ENCODE measurements at regions not wholly inside any gene's neighbourhood (a gene's known extent, or its start where the extent isn't known, plus 50 kb on each side); places are given as distances from the start of the nearest gene placed in this dataset.

DNA sequence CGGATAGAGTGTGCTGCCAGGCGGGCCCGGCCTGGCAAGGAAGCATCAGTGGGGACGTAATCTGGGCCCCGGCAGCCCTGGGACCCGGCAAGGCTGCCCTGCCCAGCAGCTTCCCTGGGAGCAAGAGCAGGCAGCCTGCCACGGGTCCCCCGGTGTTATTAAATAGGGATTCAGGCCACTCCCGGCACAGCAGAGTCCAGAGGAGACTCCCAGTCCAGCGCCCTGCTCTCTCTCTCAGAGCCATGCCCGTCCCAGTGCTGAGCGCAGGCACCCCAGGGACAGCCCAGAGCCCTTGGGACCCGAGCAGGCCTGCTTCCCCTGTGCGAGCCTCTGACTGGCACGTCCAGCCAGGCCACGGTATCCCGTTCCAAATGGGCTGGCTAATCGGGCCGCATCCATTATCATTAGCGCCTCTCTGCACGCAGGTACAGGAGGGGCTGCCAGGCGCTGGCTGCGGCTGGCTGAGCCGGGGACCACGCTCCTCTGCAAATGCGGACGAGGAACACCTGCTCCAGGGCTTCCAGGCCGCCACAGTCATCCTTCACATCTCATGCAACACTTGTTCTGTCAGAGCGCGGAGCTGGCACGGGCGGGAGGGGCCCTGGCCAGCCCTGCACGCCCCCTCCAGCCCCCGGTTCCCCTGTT lies 344.2 kb upstream of the MKI67 start:
- H3K9me3 ChIP-seq (ENCODE audit: control insufficient read depth, insufficient read depth, low read length): peaks cover 91% of the 10 kb centered on the region
- CTCF ChIA-PET: no interaction called here
- no peak overlapping the region for H3K4me3 ChIP-seq (ENCODE audit: low read depth, low read length)
- H3K27me3 ChIP-seq (ENCODE audit: control insufficient read depth, insufficient read depth, low read length): no peaks in the 10 kb centered on the region
- TF ChIP-seq, protein P1, sequence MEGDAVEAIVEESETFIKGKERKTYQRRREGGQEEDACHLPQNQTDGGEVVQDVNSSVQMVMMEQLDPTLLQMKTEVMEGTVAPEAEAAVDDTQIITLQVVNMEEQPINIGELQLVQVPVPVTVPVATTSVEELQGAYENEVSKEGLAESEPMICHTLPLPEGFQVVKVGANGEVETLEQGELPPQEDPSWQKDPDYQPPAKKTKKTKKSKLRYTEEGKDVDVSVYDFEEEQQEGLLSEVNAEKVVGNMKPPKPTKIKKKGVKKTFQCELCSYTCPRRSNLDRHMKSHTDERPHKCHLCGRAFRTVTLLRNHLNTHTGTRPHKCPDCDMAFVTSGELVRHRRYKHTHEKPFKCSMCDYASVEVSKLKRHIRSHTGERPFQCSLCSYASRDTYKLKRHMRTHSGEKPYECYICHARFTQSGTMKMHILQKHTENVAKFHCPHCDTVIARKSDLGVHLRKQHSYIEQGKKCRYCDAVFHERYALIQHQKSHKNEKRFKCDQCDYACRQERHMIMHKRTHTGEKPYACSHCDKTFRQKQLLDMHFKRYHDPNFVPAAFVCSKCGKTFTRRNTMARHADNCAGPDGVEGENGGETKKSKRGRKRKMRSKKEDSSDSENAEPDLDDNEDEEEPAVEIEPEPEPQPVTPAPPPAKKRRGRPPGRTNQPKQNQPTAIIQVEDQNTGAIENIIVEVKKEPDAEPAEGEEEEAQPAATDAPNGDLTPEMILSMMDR (IDR thresholded peaks at IDR 0.05; ENCODE audit: low read depth, low read length): no peak
- POLR2A ChIA-PET: no interaction called here
- no peak overlapping the region for H3K27ac ChIP-seq (ENCODE audit: low read depth, low read length)
- DNase-seq (ENCODE audit: low read depth, low spot score): no peak

DNA sequence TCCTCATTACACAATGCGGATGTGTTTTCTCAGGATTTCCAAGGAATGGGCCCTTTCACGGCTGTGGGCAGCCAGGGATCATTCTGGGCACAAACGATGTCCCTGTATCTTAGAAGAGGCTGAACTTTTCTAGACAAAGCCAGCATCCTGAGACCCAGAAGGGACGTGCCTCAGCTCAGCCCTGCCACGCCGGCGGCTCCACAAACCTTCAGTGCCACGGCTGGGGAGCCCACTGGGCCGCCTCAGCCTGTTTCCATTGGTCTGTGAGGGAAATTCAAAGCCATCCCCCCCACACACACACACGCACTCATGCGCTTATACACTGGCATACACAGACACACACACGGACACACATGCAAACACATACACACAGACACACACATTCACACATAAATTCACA lies 344.9 kb upstream of the MKI67 start:
- no peak for DNase-seq (ENCODE audit: low read depth, low spot score)
- POLR2A ChIA-PET: no interaction called here
- TF ChIP-seq, protein P1 (IDR thresholded peaks at IDR 0.05; ENCODE audit: low read depth, low read length): no peak
- CTCF ChIA-PET: no interaction called here
- Histone ChIP-seq H3K4me3 (ENCODE audit: low read depth, low read length) (no peak overlapping the region), H3K27me3 (ENCODE audit: control insufficient read depth, insufficient read depth, low read length) (no peaks in the 10 kb centered on the region), H3K27ac (ENCODE audit: low read depth, low read length) (no peak overlapping the region), H3K9me3 (ENCODE audit: control insufficient read depth, insufficient read depth, low read length) (peaks cover 92% of the 10 kb centered on the region)

DNA sequence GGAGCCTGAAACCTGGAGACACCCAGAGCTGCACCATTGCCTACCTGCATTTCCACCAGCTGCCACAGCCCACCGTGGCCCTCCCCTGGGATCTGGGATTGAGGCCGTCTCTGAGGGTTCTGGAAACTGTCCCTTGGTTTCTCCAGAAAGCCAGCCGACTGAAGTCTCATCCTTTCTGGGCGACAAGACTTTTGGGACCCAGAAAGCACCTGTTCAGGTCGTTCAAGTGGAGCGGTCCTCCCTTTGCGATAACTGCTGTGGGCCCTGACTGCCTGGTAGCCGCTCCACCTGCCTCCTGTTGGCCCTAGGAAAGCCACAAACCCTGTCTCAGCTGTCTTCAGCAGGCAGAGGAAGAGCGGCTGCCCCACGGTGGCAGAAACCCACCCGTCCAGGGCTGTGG lies 346.0 kb upstream of the MKI67 start:
- Histone ChIP-seq H3K27ac (ENCODE audit: low read depth, low read length) (no peak overlapping the region), H3K9me3 (ENCODE audit: control insufficient read depth, insufficient read depth, low read length) (peaks cover 86% of the 10 kb centered on the region), H3K4me3 (ENCODE audit: low read depth, low read length) (no peak overlapping the region), H3K27me3 (ENCODE audit: control insufficient read depth, insufficient read depth, low read length) (no peaks in the 10 kb centered on the region)
- POLR2A ChIA-PET: no interaction called here
- TF ChIP-seq, protein P1 (IDR thresholded peaks at IDR 0.05; ENCODE audit: low read depth, low read length): no peak
- CTCF ChIA-PET: no interaction called here
- DNase-seq (ENCODE audit: low read depth, low spot score): no peak

DNA sequence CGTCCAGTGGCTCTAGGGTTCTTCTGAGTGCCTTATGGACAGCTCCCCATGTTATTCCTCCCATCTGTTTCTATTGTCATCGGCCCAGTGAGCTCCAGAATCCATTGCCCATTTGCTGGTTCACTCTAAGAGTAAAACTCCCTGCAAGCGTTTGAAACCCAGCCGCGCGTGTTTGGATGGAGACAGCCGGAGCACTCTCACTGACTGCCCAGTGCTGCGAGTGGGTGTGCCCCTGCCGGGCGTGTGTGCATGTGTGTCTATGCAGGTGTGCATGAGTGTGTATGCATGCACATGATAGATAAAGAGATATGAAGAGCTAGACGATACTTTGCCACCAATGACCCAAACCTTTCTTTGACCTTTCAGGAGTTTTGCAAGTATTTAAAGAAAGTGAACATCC lies 347.2 kb upstream of the MKI67 start:
- H3K27ac ChIP-seq (ENCODE audit: low read depth, low read length): no peak overlapping the region
- TF ChIP-seq, protein P1 (IDR thresholded peaks at IDR 0.05; ENCODE audit: low read depth, low read length): no peak
- ChIA-PET CTCF (no interaction called here), POLR2A (no interaction called here)
- no peaks in the 10 kb centered on the region for H3K27me3 ChIP-seq (ENCODE audit: control insufficient read depth, insufficient read depth, low read length)
- no peak overlapping the region for H3K4me3 ChIP-seq (ENCODE audit: low read depth, low read length)
- H3K9me3 ChIP-seq (ENCODE audit: control insufficient read depth, insufficient read depth, low read length): peaks cover 78% of the 10 kb centered on the region
- DNase-seq (ENCODE audit: low read depth, low spot score): no peak

DNA sequence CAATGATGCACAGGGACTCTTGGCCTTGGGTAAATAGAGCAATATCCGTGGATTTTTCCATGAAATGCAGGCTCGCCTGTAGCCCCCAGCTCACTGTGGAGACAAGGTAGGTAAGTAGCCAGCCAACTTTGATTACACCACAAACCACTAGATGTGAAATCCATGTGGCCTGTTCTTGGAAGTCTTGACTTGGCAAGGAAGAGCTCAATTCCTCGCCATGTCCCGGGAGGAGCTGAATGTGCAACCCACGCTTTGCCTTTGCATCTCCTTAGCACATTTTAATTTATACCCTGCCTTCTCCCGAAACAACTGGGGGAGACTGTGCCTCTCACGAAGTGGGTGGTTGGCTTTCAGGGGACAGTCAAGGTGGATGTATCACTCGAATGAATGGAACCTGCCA lies 347.7 kb upstream of the MKI67 start:
- CTCF ChIA-PET: no interaction called here
- no peak for DNase-seq (ENCODE audit: low read depth, low spot score)

More for the DNA sequence above, 347.7 kb upstream of the MKI67 start:
- no peaks in the 10 kb centered on the region for H3K27me3 ChIP-seq (ENCODE audit: control insufficient read depth, insufficient read depth, low read length)
- H3K4me3 ChIP-seq (ENCODE audit: low read depth, low read length): no peak overlapping the region
- peaks cover 77% of the 10 kb centered on the region for H3K9me3 ChIP-seq (ENCODE audit: control insufficient read depth, insufficient read depth, low read length)
- POLR2A ChIA-PET: no interaction called here
- TF ChIP-seq, protein P1 (IDR thresholded peaks at IDR 0.05; ENCODE audit: low read depth, low read length): no peak
- no peak overlapping the region for H3K27ac ChIP-seq (ENCODE audit: low read depth, low read length)
